ENCODE measurements at regions not wholly inside any gene's neighbourhood (a gene's known extent, or its start where the extent isn't known, plus 50 kb on each side); places are given as distances from the start of the nearest gene placed in this dataset.

- TF ChIP-seq PTTG1 (tag; IDR thresholded peaks at IDR 0.05; ENCODE audit: low read depth) = no peak
- no peak for TF ChIP-seq THRA (IDR thresholded peaks at IDR 0.05)
- TF ChIP-seq HDAC8 (tag; IDR thresholded peaks at IDR 0.05) = no peak
- TF ChIP-seq BHLHE40 (IDR thresholded peaks at IDR 0.05; ENCODE audit: low read length) = no peak
- TF ChIP-seq ZNF695 (CRISPR knock-in tag; IDR thresholded peaks at IDR 0.05) = no peak
- TF ChIP-seq NFYB (IDR thresholded peaks at IDR 0.05; ENCODE audit: extremely low read depth, insufficient read length) = no peak
- TF ChIP-seq KLF10 (CRISPR knock-in tag; IDR thresholded peaks at IDR 0.05) = no peak
- TF ChIP-seq THRB (CRISPR knock-in tag; conservative IDR thresholded peaks at IDR 0.05) = no peak
- TF ChIP-seq POLR2AphosphoS5 (IDR thresholded peaks at IDR 0.05; ENCODE audit: control insufficient read depth, insufficient read depth, low read depth, low read length) = 0 out of 2 replicates have a peak, but pooled peaks have one; percentile 38
- TF ChIP-seq GATA2 (CRISPR knock-in tag; IDR thresholded peaks at IDR 0.05) = peak; percentile 9; the same call in 1 of the 2 replicates
- no peak for TF ChIP-seq PHF8 (IDR thresholded peaks at IDR 0.05; ENCODE audit: borderline replicate concordance, low read length)
- TF ChIP-seq SIX5 (IDR thresholded peaks at IDR 0.05; ENCODE audit: borderline replicate concordance in 1 of 2, insufficient read depth in 1 of 2, low read depth in 1 of 2, low read length in 2 of 2) = no peak
- TF ChIP-seq PPARD (CRISPR knock-in tag; IDR thresholded peaks at IDR 0.05) = no peak
- TF ChIP-seq PREB (CRISPR knock-in tag; IDR thresholded peaks at IDR 0.05) = no peak
- TF ChIP-seq PML (IDR thresholded peaks at IDR 0.05; ENCODE audit: low read length) = no peak
- no peak for TF ChIP-seq CC2D1A (IDR thresholded peaks at IDR 0.05)
- TF ChIP-seq PHF21A (IDR thresholded peaks at IDR 0.05; ENCODE audit: borderline replicate concordance, low read depth) = no peak
- TF ChIP-seq CHD4 (IDR thresholded peaks at IDR 0.05; ENCODE audit: insufficient read depth, insufficient replicate concordance, low read depth, low read length, poor library complexity, severe bottlenecking) = no peak
- no peak for TF ChIP-seq RBFOX2 (IDR thresholded peaks at IDR 0.05; ENCODE audit: low read depth, low read length)
- TF ChIP-seq TRIM28 (IDR thresholded peaks at IDR 0.05) = no peak
- no peak for TF ChIP-seq ATF7 (IDR thresholded peaks at IDR 0.05)
- peak; percentile 65; the same call in 1 of the 2 replicates for TF ChIP-seq TCF7 (IDR thresholded peaks at IDR 0.05; ENCODE audit: borderline replicate concordance)
- no peak for TF ChIP-seq ZNF512 (tag; IDR thresholded peaks at IDR 0.05)
- TF ChIP-seq USF2 (CRISPR knock-in tag; IDR thresholded peaks at IDR 0.05) = no peak
- TF ChIP-seq ZNF212 (CRISPR knock-in tag; IDR thresholded peaks at IDR 0.05) = no peak
- TF ChIP-seq CBFA2T3 (IDR thresholded peaks at IDR 0.05) = peak; percentile 75
These were observed 71.4 kb upstream of the PPP2R5A start (continued) for GRCh38 chr1:212213784-212214183.
